RWPE2 (cell line): ENCODE measurements at regions not wholly inside any gene's neighbourhood (a gene's known extent, or its start where the extent isn't known, plus 50 kb on each side); places are given as distances from the start of the nearest gene placed in this dataset.

Source experiments
- ATAC-seq: fragments of 200-7000 bp; cut with Tn5 transposase; 3 replicates; pipeline ENCODE4 v1.9.1; 2021; ENCODE audit warnings: low read depth
- DNase-seq: peaks from one replicate; pipeline ENCODE4 v3.0.0-alpha.2; 2020; ENCODE audit warnings: low spot score
- H3K27ac ChIP-seq: fragments of 450-650 bp; 2 replicates; pipeline ENCODE4 v1.5.1; 2017; ENCODE audit warnings: mild to moderate bottlenecking; ENCODE audit not compliant: poor library complexity, severe bottlenecking
- H3K27me3 ChIP-seq: fragments of 250-450 bp; sonication (Bioruptor Pico); 2 replicates; pipeline ENCODE4 v1.5.1; 2021; ENCODE audit warnings: mild to moderate bottlenecking, moderate library complexity; ENCODE audit not compliant: insufficient read depth, poor library complexity, severe bottlenecking
- H3K36me3 ChIP-seq: fragments of 250-450 bp; sonication (Bioruptor Pico); 2 replicates; pipeline ENCODE4 v1.5.1; 2020; ENCODE audit warnings: low read depth, mild to moderate bottlenecking, moderate library complexity
- H3K4me1 ChIP-seq: fragments of 250-450 bp; sonication (Bioruptor Pico); 2 replicates; pipeline ENCODE4 v1.5.1; 2021; ENCODE audit warnings: mild to moderate bottlenecking, moderate library complexity; ENCODE audit not compliant: insufficient read depth, poor library complexity, severe bottlenecking
- H3K4me3 ChIP-seq: fragments of 250-450 bp; sonication (Bioruptor Pico); 2 replicates; pipeline ENCODE4 v1.5.1; 2021; ENCODE audit warnings: mild to moderate bottlenecking, moderate library complexity; ENCODE audit not compliant: severe bottlenecking
- H3K9me3 ChIP-seq: fragments of 250-450 bp; sonication (Bioruptor Pico); 2 replicates; pipeline ENCODE4 v1.5.1; 2021; ENCODE audit warnings: mild to moderate bottlenecking, moderate library complexity; ENCODE audit not compliant: severe bottlenecking
- CTCF ChIP-seq: fragments of 450-650 bp; IDR thresholded peaks from one replicate; pipeline ENCODE4 v1.5.1; 2017; ENCODE audit warnings: mild to moderate bottlenecking, moderate library complexity; ENCODE audit not compliant: poor library complexity, severe bottlenecking

DNA sequence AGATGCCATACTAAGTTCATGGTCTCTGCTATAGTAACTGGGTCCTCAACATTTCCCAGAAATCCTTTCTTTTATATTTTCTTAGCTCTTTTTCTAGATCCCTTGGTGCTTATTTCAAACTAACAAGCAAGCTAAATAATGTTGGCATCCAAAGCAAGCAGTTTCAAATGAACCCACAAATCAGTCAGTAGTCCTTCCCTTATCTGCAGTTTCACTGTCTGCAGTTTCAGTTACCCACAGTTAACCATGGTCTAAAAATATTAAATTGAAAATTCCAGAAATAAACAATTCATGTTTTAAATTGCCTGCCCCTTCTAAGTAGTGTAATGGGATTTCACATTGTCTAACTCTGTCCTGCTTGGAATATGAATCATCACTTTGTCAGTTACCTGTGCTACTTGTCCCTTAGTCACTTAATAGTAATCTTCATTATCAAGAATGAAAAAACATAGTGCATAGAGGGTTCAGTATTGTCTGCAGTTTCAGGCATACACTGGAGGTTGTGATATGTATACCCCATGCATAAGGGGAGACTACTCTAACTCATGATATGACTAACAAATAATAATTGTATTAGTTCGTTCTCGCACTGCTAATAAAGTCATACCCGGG, 633.7 kb downstream of the MECOM start:
- Histone ChIP-seq H3K27me3 (no peaks in the 10 kb centered on the region), H3K36me3 (no peaks in the 10 kb centered on the region), H3K9me3 (no peaks in the 10 kb centered on the region), H3K4me3 (no peak overlapping the region), H3K4me1 (peaks cover 18% of the 10 kb centered on the region), H3K27ac (no peak overlapping the region)
- ATAC-seq = no peak
- no peak for DNase-seq
- TF ChIP-seq CTCF = no peak

DNA sequence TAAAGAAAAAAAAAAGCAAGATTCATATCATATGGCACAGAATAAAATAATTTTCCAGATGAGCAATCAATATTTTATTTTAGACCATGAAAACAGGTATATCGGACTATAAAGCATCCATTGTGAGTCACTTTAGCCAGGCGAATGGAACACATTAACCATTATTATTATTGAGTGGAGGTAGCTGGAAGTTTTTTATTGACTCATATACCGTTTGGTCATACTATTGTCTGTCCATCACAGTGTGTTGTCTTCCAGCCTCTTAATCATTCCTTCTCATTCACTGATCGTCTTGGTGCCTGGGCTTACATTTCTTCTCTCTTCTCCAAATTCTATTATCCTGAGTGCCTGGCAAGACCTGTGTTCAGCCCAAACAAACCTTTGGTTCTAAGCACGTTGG, 634.8 kb downstream of the MECOM start:
- ATAC-seq (no peak), DNase-seq (no peak)
- Histone ChIP-seq H3K4me1 (peaks cover 18% of the 10 kb centered on the region), H3K27me3 (no peaks in the 10 kb centered on the region), H3K4me3 (no peak overlapping the region), H3K36me3 (no peaks in the 10 kb centered on the region), H3K9me3 (no peaks in the 10 kb centered on the region), H3K27ac (no peak overlapping the region)
- TF ChIP-seq CTCF = no peak

DNA sequence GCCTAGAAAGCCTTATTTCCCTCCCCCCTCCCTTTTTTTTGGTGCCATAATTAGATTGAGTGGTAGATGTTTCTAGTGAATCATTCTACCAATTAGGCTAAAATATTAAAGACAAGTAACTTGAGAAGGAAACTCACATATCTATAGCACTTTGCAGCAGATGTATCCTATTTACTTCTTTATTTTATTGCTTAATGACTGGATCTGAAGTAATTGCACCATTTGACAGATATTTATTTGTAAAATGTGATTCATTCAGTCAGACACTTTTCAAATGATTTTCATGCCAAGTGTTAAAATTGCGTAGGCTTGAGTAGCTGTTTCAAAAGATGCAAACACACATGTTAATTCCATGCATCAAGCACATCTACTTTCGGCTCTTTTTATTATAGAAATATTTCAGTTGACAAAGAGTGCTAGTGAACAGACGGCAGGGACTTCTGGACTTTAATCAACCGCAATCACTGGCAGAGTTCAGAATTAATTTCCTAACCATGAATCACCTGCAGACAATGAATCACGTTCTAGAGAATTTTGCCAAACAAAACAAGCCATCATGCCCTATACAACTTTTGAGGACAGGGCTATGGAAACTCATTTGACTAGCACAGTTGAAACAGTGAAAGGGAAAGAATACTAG, 636.8 kb downstream of the MECOM start:
- Histone ChIP-seq H3K4me1 (peaks cover 18% of the 10 kb centered on the region), H3K4me3 (no peak overlapping the region), H3K27me3 (no peaks in the 10 kb centered on the region), H3K27ac (peak overlapping the region; percentile 69), H3K9me3 (no peaks in the 10 kb centered on the region), H3K36me3 (no peaks in the 10 kb centered on the region)
- TF ChIP-seq CTCF = no peak
- DNase-seq = no peak
- ATAC-seq = peak; percentile 91

GRCh38 chr3:169022457-169022856, 641.1 kb downstream of the MECOM start:
- Histone ChIP-seq H3K27me3 (no peaks in the 10 kb centered on the region), H3K27ac (no peak overlapping the region), H3K4me1 (peaks cover 18% of the 10 kb centered on the region), H3K9me3 (no peaks in the 10 kb centered on the region), H3K4me3 (no peak overlapping the region), H3K36me3 (no peaks in the 10 kb centered on the region)
- DNase-seq (no peak), ATAC-seq (no peak)
- TF ChIP-seq CTCF = no peak

DNA sequence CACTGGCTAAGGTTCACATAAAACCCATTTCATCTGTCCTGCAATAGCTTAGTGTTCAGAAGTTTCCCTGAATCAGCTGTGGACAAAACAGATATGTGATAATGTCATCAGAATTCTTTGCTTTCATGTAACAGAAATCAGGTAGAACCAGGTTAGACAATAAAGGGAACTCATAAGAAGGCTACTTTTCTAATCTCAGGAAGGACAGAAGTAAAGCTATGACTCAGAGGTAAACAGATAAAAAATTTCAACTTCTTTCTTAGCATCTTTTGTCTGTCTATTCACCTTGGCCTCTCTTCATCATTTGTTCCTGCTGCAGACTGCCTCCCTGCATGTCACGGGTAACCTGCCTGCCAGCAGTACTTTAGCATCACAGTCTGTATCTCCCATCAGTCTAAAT, 643.1 kb downstream of the MECOM start:
- ATAC-seq = no peak; the same call in 2 of the 3 replicates
- Histone ChIP-seq H3K27ac (no peak overlapping the region), H3K4me3 (no peak overlapping the region), H3K4me1 (no peaks in the 10 kb centered on the region), H3K27me3 (no peaks in the 10 kb centered on the region), H3K36me3 (no peaks in the 10 kb centered on the region), H3K9me3 (no peaks in the 10 kb centered on the region)
- no peak for TF ChIP-seq CTCF
- DNase-seq = no peak
